ENCODE measurements at regions not wholly inside any gene's neighbourhood (a gene's known extent, or its start where the extent isn't known, plus 50 kb on each side); places are given as distances from the start of the nearest gene placed in this dataset.

DNA sequence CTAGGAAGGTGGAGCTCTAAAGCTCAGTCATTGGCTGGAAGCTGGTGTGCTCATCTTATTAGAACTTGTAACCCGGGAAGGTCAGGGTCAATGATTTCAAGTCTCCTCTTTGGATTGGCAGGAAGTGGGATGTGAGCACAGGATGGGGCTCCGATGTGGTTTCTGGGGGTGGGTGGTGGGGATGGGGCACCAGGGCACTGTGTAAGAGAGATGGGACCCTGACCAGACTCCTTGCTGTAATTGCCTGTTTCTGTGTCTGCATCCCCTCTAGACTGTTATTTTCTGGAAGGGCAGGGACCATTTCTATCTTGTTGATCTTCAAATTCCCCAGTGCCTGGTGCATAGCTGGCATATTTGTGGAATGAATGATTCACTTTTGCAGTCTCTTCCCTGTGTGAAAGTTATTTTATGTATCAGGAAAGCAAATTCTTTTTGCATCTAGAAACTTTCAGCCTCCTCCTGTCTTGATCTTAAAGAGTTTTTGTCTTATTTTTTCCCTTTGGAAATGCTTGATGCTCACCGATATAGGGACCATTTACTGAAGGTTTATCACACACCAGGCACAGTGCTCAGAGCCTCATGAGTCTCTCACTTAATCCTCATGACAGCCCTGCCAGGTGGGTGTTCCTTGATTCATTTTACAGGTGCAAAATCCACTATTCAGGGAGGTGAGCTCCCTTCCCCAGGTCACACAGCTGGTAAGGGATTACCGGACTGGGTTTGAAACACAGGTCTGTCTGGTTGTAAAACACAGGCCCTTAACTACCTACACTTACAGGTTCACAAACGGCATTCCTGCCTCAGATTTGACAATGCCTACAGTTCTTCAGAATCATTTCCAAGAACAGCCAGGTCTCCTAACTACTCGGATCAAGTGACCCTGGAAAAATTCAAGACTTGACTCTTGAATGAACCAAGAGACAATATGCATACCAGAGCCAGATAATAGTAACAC is 86.9 kb upstream of the IGF1 start:
- TF ChIP-seq CTCF (IDR thresholded peaks at IDR 0.05; ENCODE audit: low read length) (no peak), EZH2 (IDR thresholded peaks at IDR 0.05; ENCODE audit: borderline replicate concordance, low read length) (no peak)
